ENCODE measurements at regions not wholly inside any gene's neighbourhood (a gene's known extent, or its start where the extent isn't known, plus 50 kb on each side); places are given as distances from the start of the nearest gene placed in this dataset.

DNA sequence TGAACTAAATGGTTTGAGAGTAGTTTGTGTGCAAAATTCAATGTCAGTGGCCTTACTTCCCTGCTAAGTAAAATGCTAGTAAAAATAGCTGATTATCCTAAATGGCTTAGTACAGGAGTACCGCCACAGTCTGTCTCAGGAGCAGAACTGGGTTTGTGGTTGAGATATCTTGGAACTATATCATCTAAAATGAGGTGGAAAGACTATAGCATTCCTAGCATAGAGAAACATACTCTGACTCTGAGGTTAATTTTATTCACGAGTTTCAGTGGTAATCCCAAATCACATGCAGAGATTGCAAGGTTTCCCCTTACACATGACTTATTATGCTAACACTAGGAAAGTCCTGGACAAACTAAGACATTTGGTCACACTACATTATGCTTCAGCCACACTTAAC is 70.4 kb downstream of the OR13H1 start:
- intact Hi-C loops (cut with DNase I), result no loop called here
- 75 to 77% methylated on average over 2 of the region's 2 CpGs for WGBS, 2 donors
- no peak overlapping the region for H3K4me3 ChIP-seq
- H3K27ac ChIP-seq, result no peak overlapping the region
- TF ChIP-seq, protein P1, sequence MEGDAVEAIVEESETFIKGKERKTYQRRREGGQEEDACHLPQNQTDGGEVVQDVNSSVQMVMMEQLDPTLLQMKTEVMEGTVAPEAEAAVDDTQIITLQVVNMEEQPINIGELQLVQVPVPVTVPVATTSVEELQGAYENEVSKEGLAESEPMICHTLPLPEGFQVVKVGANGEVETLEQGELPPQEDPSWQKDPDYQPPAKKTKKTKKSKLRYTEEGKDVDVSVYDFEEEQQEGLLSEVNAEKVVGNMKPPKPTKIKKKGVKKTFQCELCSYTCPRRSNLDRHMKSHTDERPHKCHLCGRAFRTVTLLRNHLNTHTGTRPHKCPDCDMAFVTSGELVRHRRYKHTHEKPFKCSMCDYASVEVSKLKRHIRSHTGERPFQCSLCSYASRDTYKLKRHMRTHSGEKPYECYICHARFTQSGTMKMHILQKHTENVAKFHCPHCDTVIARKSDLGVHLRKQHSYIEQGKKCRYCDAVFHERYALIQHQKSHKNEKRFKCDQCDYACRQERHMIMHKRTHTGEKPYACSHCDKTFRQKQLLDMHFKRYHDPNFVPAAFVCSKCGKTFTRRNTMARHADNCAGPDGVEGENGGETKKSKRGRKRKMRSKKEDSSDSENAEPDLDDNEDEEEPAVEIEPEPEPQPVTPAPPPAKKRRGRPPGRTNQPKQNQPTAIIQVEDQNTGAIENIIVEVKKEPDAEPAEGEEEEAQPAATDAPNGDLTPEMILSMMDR (IDR thresholded peaks at IDR 0.05), result no peak
- DNase-seq (no peak), ATAC-seq (no peak)
- H3K9me3 ChIP-seq, result no peaks in the 10 kb centered on the region
- no peaks in the 10 kb centered on the region for H3K4me1 ChIP-seq
- no peaks in the 10 kb centered on the region for H3K36me3 ChIP-seq
- peaks cover 0 to 96% (median 0%) of the 10 kb centered on the region in 7 donors for H3K27me3 ChIP-seq

DNA sequence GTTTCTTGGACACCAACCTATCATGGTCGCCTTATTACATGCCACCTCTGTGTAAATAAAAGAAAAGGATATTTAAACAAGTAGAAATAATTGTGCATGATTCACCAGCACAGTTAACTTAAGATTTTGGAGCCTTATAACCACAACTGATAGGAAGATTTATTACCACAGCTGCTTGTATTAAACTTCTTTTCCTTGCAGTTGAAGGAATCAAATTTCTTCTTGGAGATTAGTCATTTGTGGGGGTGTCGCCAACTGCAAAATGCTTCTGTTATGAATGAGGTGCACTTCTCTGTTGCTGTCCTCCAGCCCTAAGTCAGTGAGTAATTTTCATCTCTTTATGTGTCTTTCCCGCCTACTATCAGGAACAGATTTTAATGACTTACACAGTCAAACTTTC is 73.3 kb downstream of the OR13H1 start:
- Histone ChIP-seq H3K4me3 (no peak overlapping the region), H3K36me3 (no peaks in the 10 kb centered on the region), H3K4me1 (no peaks in the 10 kb centered on the region), H3K27ac (no peak overlapping the region), H3K27me3 (peaks cover 0 to 99% (median 0%) of the 10 kb centered on the region in 7 donors), H3K9me3 (no peaks in the 10 kb centered on the region)
- TF ChIP-seq, protein P1 (IDR thresholded peaks at IDR 0.05), result no peak
- ATAC-seq (no peak), DNase-seq (no peak)
- intact Hi-C loops (cut with DNase I), result no loop called here
- WGBS, 2 donors, result 67 to 73% methylated on average over 3 of the region's 3 CpGs

DNA sequence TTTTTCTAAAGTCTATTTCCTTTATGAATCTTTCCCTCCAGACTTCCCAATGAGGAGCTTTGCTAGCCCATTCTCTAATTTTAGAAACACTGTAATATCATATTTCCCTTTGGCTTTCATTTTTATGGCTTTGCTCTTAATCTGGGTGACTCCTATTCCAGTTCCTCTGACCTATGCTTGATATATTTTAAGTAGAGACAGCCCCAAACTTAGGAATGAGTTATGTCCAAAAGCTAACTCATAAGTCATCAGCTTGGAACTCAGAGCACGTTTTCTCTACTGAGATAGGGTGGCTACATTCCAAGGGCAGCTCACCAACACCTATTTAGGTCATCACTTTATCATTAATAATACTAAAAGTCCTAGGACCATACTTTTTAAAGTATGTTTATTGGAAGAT is 77.8 kb downstream of the OR13H1 start:
- intact Hi-C loops (cut with DNase I), result no loop called here
- ATAC-seq (no peak), DNase-seq (no peak)
- WGBS, 2 donors, result 4 to 9% methylated on average over 1 of the region's 1 CpG
- TF ChIP-seq, protein P1 (IDR thresholded peaks at IDR 0.05), result no peak
- Histone ChIP-seq H3K4me1 (no peaks in the 10 kb centered on the region), H3K27me3 (peaks cover 0 to 96% (median 0%) of the 10 kb centered on the region in 7 donors), H3K9me3 (no peaks in the 10 kb centered on the region), H3K36me3 (no peaks in the 10 kb centered on the region), H3K4me3 (no peak overlapping the region), H3K27ac (no peak overlapping the region)

- H3K4me1 ChIP-seq, result no peaks in the 10 kb centered on the region
- no peaks in the 10 kb centered on the region for H3K9me3 ChIP-seq
- no peak overlapping the region for H3K27ac ChIP-seq
- DNase-seq (no peak), ATAC-seq (no peak)
- 19 to 27% methylated on average over 3 of the region's 3 CpGs for WGBS, 2 donors
- no peaks in the 10 kb centered on the region for H3K36me3 ChIP-seq
- peaks cover 0 to 94% (median 0%) of the 10 kb centered on the region in 7 donors for H3K27me3 ChIP-seq
- TF ChIP-seq, protein P1 (IDR thresholded peaks at IDR 0.05), result peak in 3 of 9 donors; percentile 6 to 33 (median 33)
- H3K4me3 ChIP-seq, result no peak overlapping the region
- intact Hi-C loops (cut with DNase I), result no loop called here
Measured at GRCh38 chrX:131626681-131627296, 82.9 kb downstream of the OR13H1 start.
